ENCODE measurements at regions not wholly inside any gene's neighbourhood (a gene's known extent, or its start where the extent isn't known, plus 50 kb on each side); places are given as distances from the start of the nearest gene placed in this dataset.
A peak's percentile ranks its signal among the peaks of the same experiment; 100 is the strongest.

DNA sequence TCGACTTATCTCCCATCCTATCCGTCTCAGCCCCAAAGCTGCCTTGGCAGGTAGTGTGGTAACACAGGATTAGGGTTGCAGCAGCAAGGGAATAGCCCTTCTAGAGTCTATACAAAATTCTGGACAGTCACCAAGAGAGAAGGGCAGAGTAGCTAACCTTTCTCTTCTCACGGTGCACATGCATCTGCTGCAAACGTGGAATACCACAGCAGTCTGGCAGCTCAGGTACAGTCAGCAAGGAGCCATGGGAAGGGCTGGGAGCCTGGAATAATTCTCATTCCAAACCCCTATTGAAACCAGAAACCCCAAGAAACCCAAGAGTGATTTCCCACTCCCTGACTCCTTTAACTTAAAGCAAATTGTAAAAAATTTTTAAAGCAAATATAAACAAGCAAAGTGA is 92.3 kb upstream of the THRB start:
- no peak overlapping the region for H2BK15ac ChIP-seq (ENCODE audit: low read length)
- no peak overlapping the region for H2BK20ac ChIP-seq (ENCODE audit: low read length)
- no peak overlapping the region for H2BK12ac ChIP-seq (ENCODE audit: low read depth, low read length)
- no peaks in the 10 kb centered on the region for H3K79me2 ChIP-seq (ENCODE audit: control insufficient read depth in 1 of 2, insufficient read depth in 2 of 2, low read length in 2 of 2)
- H2BK5ac ChIP-seq (ENCODE audit: low read depth, low read length) = 0 out of 2 replicates have a peak overlapping the region, but pooled peaks have one; percentile 1
- no peak overlapping the region for H4K5ac ChIP-seq (ENCODE audit: insufficient read length, low read depth, low read length)
- H3K9me3 ChIP-seq (ENCODE audit: insufficient read depth in 2 of 2, low read depth in 1 of 2, low read length in 1 of 2) = no peaks in the 10 kb centered on the region
- no peak overlapping the region for H3K14ac ChIP-seq (ENCODE audit: insufficient read length)
- no peak overlapping the region for H3K4me2 ChIP-seq (ENCODE audit: insufficient read depth in 1 of 2, low read depth in 2 of 2, low read length in 2 of 2)
- WGBS, 2 experiments (ENCODE audit: extremely low coverage in 1 of 2, insufficient coverage in 1 of 2, insufficient read length in 1 of 2, insufficient replicate concordance in 2 of 2, low coverage in 1 of 2, low lambda C conversion rate in 2 of 2, missing lambda C conversion rate in 1 of 2) = 70% methylated on average over 4 of the region's 4 CpGs; no CpG with 5 or more reads in 1 of the 2 experiments
- H4K20me1 ChIP-seq (replicated peaks in 1 of 2; ENCODE audit: control insufficient read depth in 1 of 2, insufficient read depth in 2 of 2, low read length in 2 of 2) = no peaks in the 10 kb centered on the region
- ChIA-PET POLR2A (ENCODE audit: partially characterized antibody) (no interaction called here), CTCF (ENCODE audit: partially characterized antibody) (no interaction called here)
- no peaks in the 10 kb centered on the region for H3K36me3 ChIP-seq (ENCODE audit: control insufficient read depth in 2 of 4, insufficient read depth in 4 of 4, low read length in 3 of 4)
- H3K79me1 ChIP-seq (ENCODE audit: low read depth, low read length) = no peaks in the 10 kb centered on the region
- peak overlapping the region; percentile 70; the same call in 1 of the 2 replicates for H2AFZ ChIP-seq (ENCODE audit: low read length)
- no peak overlapping the region for H3K18ac ChIP-seq (ENCODE audit: extremely low read depth, low read length)
- no peak overlapping the region for H2AK5ac ChIP-seq (ENCODE audit: low read depth, low read length)
- H3K9ac ChIP-seq (replicated peaks in 1 of 4; ENCODE audit: extremely low read depth in 1 of 4, low read depth in 3 of 4, low read length in 3 of 4) = no peak overlapping the region; a peak in 1 of 7 replicates
- H3K56ac ChIP-seq (replicated peaks; ENCODE audit: insufficient read length, low read depth, low read length) = no peak overlapping the region
- DNase-seq (ENCODE audit: low read depth in 1 of 2, low spot score in 2 of 2) (no peak), FAIRE-seq (no peak)
- peaks cover 0 to 4% (median 0%) of the 10 kb centered on the region in 4 experiments; a peak in 1 of 7 replicates for H3K4me1 ChIP-seq (replicated peaks in 1 of 4; ENCODE audit: control insufficient read depth in 3 of 4, insufficient read depth in 4 of 4, low read length in 3 of 4)
- H2BK120ac ChIP-seq (replicated peaks; ENCODE audit: low read depth, low read length) = no peak overlapping the region
- H3K23ac ChIP-seq (ENCODE audit: insufficient read length) = no peak overlapping the region
- TF ChIP-seq, protein P1, sequence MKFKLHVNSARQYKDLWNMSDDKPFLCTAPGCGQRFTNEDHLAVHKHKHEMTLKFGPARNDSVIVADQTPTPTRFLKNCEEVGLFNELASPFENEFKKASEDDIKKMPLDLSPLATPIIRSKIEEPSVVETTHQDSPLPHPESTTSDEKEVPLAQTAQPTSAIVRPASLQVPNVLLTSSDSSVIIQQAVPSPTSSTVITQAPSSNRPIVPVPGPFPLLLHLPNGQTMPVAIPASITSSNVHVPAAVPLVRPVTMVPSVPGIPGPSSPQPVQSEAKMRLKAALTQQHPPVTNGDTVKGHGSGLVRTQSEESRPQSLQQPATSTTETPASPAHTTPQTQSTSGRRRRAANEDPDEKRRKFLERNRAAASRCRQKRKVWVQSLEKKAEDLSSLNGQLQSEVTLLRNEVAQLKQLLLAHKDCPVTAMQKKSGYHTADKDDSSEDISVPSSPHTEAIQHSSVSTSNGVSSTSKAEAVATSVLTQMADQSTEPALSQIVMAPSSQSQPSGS (IDR thresholded peaks at IDR 0.05; ENCODE audit: low read length) = no peak
- TF ChIP-seq SIN3A (conservative IDR thresholded peaks at IDR 0.05 in 1 of 2, IDR thresholded peaks at IDR 0.05 in 1 of 2; ENCODE audit: low read depth in 1 of 2, low read length in 2 of 2) (no peak), SP1 (IDR thresholded peaks at IDR 0.05; ENCODE audit: low read depth, low read length) (no peak), YY1 (IDR thresholded peaks at IDR 0.05; ENCODE audit: low read depth, low read length) (no peak)
- TF ChIP-seq, protein P2, sequence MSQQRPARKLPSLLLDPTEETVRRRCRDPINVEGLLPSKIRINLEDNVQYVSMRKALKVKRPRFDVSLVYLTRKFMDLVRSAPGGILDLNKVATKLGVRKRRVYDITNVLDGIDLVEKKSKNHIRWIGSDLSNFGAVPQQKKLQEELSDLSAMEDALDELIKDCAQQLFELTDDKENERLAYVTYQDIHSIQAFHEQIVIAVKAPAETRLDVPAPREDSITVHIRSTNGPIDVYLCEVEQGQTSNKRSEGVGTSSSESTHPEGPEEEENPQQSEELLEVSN (IDR thresholded peaks at IDR 0.05) = no peak
- H3K27me3 ChIP-seq (replicated peaks in 1 of 4; ENCODE audit: control insufficient read depth in 3 of 4, extremely low read depth in 1 of 4, insufficient read depth in 3 of 4, low read length in 3 of 4) = no peaks in the 10 kb centered on the region
- no peak overlapping the region for H4K8ac ChIP-seq (ENCODE audit: extremely low read depth, insufficient read depth, low read length)
- H3K4ac ChIP-seq (replicated peaks; ENCODE audit: insufficient read length, low read depth, low read length) = no peak overlapping the region
- no peak overlapping the region for H3K27ac ChIP-seq (ENCODE audit: low read depth, low read length)
- H3K4me3 ChIP-seq (ENCODE audit: extremely low read depth in 1 of 4, insufficient read depth in 2 of 4, low read depth in 3 of 4, low read length in 4 of 4) = no peak overlapping the region
- no peak overlapping the region for H4K91ac ChIP-seq (replicated peaks; ENCODE audit: insufficient read length, low read length)
- no peaks in the 10 kb centered on the region for H3K23me2 ChIP-seq (ENCODE audit: low read depth, low read length)

All from H1 (cell line).